ENCODE measurements at regions not wholly inside any gene's neighbourhood (a gene's known extent, or its start where the extent isn't known, plus 50 kb on each side); places are given as distances from the start of the nearest gene placed in this dataset.
"Not testable (repeated sequence)": the region's sequence is repeated elsewhere in the genome, so short reads cannot be mapped to it uniquely, and the experiment has no call there.

DNA sequence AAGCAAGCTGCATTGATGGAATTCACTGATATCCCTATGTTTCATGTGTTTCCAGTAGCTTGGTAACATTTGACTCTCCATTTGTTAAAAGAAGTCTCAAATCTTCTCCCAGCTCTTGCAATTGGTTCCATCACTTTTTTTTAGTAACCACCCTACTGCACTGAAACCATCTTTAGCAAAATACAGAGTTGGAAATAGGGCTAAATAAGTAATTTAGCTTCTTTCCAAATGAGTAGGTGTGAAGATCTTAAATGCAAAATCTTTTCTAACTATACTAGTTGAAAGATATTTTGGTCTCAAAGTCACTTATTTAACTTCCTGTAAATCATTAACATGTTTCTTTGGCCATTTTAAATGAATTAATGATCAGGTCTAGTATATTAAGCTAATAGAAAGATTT, 138.1 kb downstream of the DIRAS2 start:
- no peak overlapping the region for H3K4me3 Mint-ChIP-seq (ENCODE audit: unreplicated experiment)
- H3K4me1 Mint-ChIP-seq (ENCODE audit: unreplicated experiment), result peaks cover 2% of the 10 kb centered on the region
- no peak for DNase-seq (ENCODE audit: low spot score)
- TF ChIP-seq, protein P1, sequence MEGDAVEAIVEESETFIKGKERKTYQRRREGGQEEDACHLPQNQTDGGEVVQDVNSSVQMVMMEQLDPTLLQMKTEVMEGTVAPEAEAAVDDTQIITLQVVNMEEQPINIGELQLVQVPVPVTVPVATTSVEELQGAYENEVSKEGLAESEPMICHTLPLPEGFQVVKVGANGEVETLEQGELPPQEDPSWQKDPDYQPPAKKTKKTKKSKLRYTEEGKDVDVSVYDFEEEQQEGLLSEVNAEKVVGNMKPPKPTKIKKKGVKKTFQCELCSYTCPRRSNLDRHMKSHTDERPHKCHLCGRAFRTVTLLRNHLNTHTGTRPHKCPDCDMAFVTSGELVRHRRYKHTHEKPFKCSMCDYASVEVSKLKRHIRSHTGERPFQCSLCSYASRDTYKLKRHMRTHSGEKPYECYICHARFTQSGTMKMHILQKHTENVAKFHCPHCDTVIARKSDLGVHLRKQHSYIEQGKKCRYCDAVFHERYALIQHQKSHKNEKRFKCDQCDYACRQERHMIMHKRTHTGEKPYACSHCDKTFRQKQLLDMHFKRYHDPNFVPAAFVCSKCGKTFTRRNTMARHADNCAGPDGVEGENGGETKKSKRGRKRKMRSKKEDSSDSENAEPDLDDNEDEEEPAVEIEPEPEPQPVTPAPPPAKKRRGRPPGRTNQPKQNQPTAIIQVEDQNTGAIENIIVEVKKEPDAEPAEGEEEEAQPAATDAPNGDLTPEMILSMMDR (IDR thresholded peaks at IDR 0.05; ENCODE audit: unreplicated experiment), result no peak
- H3K9me3 Mint-ChIP-seq (ENCODE audit: unreplicated experiment), result no peaks in the 10 kb centered on the region
- no peaks in the 10 kb centered on the region for H3K27me3 Mint-ChIP-seq (ENCODE audit: unreplicated experiment)
- H3K36me3 Mint-ChIP-seq (ENCODE audit: low read depth, unreplicated experiment), result no peaks in the 10 kb centered on the region
- no peak overlapping the region for H3K27ac Mint-ChIP-seq (ENCODE audit: unreplicated experiment)

- Mint-ChIP-seq H3K27me3 (ENCODE audit: unreplicated experiment) (no peaks in the 10 kb centered on the region), H3K4me3 (ENCODE audit: unreplicated experiment) (no peak overlapping the region), H3K9me3 (ENCODE audit: unreplicated experiment) (no peaks in the 10 kb centered on the region), H3K4me1 (ENCODE audit: unreplicated experiment) (peaks cover 4% of the 10 kb centered on the region), H3K36me3 (ENCODE audit: low read depth, unreplicated experiment) (no peaks in the 10 kb centered on the region), H3K27ac (ENCODE audit: unreplicated experiment) (no peak overlapping the region)
- DNase-seq (ENCODE audit: low spot score), result no peak
- TF ChIP-seq, protein P1 (IDR thresholded peaks at IDR 0.05; ENCODE audit: unreplicated experiment), result no peak
Observed at GRCh38 chr9:90505695-90506094, 136.9 kb downstream of the DIRAS2 start.

DNA sequence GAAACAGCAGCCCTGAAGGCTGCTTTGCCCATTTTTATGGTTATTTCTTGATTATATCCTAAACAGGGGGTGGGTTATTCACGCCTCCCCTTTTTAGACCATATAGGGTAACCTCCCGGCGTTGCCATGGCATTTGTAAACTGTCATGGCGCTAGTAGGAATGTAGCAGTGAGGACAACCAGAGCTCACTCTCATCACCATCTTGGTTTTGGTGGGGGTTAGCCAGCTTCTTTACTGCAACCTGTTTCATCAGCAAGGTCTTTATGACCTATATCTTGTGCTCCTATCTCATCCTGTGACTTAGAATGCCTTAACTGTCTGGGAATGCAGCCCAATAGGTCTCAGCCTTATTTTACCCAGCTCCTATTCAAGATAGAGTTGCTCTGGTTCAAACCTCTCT, 136.2 kb downstream of the DIRAS2 start:
- not testable (repeated sequence) for DNase-seq (ENCODE audit: low spot score); H3K27ac Mint-ChIP-seq (ENCODE audit: unreplicated experiment); H3K9me3 Mint-ChIP-seq (ENCODE audit: unreplicated experiment); H3K4me1 Mint-ChIP-seq (ENCODE audit: unreplicated experiment); H3K36me3 Mint-ChIP-seq (ENCODE audit: low read depth, unreplicated experiment); H3K27me3 Mint-ChIP-seq (ENCODE audit: unreplicated experiment); H3K4me3 Mint-ChIP-seq (ENCODE audit: unreplicated experiment)

GRCh38 chr9:90507621-90508020, 135.0 kb downstream of the DIRAS2 start:
- no peaks in the 10 kb centered on the region for H3K9me3 Mint-ChIP-seq (ENCODE audit: unreplicated experiment)
- no peaks in the 10 kb centered on the region for H3K27me3 Mint-ChIP-seq (ENCODE audit: unreplicated experiment)
- H3K27ac Mint-ChIP-seq (ENCODE audit: unreplicated experiment), result no peak overlapping the region
- peaks cover 3% of the 10 kb centered on the region for H3K4me1 Mint-ChIP-seq (ENCODE audit: unreplicated experiment)
- TF ChIP-seq, protein P1 (IDR thresholded peaks at IDR 0.05; ENCODE audit: unreplicated experiment), result no peak
- no peak for DNase-seq (ENCODE audit: low spot score)
- H3K4me3 Mint-ChIP-seq (ENCODE audit: unreplicated experiment), result no peak overlapping the region
- H3K36me3 Mint-ChIP-seq (ENCODE audit: low read depth, unreplicated experiment), result no peaks in the 10 kb centered on the region

GRCh38 chr9:90508940-90509339, 133.7 kb downstream of the DIRAS2 start:
- Mint-ChIP-seq H3K36me3 (ENCODE audit: low read depth, unreplicated experiment) (no peaks in the 10 kb centered on the region), H3K27ac (ENCODE audit: unreplicated experiment) (no peak overlapping the region), H3K9me3 (ENCODE audit: unreplicated experiment) (no peaks in the 10 kb centered on the region), H3K4me3 (ENCODE audit: unreplicated experiment) (no peak overlapping the region), H3K4me1 (ENCODE audit: unreplicated experiment) (peaks cover 8% of the 10 kb centered on the region), H3K27me3 (ENCODE audit: unreplicated experiment) (no peaks in the 10 kb centered on the region)
- no peak for DNase-seq (ENCODE audit: low spot score)
- TF ChIP-seq, protein P1 (IDR thresholded peaks at IDR 0.05; ENCODE audit: unreplicated experiment), result no peak

DNA sequence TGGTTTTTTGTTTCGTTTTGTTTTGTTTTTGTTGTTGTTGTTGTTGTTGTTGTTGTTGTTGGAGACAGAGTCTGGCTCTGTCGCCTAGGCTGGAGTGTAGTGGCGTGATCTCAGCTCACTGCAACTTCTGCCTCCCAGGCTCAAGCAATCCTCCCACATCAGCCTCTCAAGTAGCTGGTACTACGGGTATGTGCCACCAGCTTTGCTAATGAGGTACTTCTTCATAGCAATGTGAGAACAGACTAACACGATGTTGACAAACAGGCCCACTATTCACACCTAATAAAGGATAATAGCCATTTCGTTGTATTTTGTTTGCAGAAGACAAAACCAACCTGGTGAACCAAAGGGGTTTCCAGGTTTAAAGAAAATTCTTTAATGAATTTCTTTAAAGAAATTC, 130.9 kb downstream of the DIRAS2 start:
- no peak for DNase-seq (ENCODE audit: low spot score)
- peaks cover 3% of the 10 kb centered on the region for H3K36me3 Mint-ChIP-seq (ENCODE audit: low read depth, unreplicated experiment)
- H3K4me1 Mint-ChIP-seq (ENCODE audit: unreplicated experiment), result peaks cover 8% of the 10 kb centered on the region
- no peak overlapping the region for H3K27ac Mint-ChIP-seq (ENCODE audit: unreplicated experiment)
- no peak overlapping the region for H3K4me3 Mint-ChIP-seq (ENCODE audit: unreplicated experiment)
- TF ChIP-seq, protein P1 (IDR thresholded peaks at IDR 0.05; ENCODE audit: unreplicated experiment), result no peak
- H3K27me3 Mint-ChIP-seq (ENCODE audit: unreplicated experiment), result peaks cover 4% of the 10 kb centered on the region
- H3K9me3 Mint-ChIP-seq (ENCODE audit: unreplicated experiment), result no peaks in the 10 kb centered on the region

Data from endothelial cell (in vitro differentiated cells).